GM19463 (cell line): ENCODE measurements at regions not wholly inside any gene's neighbourhood (a gene's known extent, or its start where the extent isn't known, plus 50 kb on each side); places are given as distances from the start of the nearest gene placed in this dataset.

Experiments
- ATAC-seq: cut with Tn5 transposase; IDR thresholded peaks from one replicate; pipeline ENCODE4 v1.9.1; 2021; ENCODE audit warnings: mild to moderate bottlenecking, moderate library complexity; ENCODE audit not compliant: unreplicated experiment

DNA sequence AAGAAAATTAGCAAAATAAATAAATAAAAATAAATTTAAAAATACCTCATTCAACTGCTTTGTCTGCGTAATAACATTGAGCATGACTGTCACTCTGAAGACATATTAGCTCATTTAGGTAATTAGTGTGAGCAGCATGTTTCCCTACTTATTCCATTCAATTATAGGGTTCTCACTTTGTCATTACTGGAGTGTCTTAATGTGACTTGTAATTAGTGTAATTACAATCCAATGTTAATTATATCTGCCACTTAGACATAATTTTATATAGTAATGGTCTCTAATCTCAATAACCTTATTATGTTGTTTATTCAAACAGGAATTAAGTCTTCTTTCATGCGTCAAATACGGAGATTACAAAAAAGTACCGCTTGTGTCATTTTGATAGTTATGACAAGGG is 893.9 kb upstream of the ACVR2A start:
- no peak for ATAC-seq

DNA sequence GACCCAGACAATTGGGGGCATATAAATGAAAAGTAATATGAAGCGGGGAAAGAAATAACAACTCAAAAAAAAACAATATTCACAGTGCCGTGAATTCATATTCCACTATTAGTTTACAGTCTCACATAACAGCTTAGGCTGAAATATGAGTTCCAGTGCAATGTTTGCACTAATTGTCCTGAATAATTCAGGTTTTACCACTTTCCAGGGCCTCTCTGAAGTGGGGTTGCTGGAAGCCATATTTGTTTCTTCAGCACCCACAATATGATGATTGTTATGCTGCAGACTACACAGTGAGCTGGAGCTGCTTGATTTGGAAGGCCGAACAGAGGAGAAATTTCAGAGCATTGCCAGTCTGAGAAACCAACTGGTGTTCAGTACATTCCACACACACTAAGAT is 894.5 kb upstream of the ACVR2A start:
- ATAC-seq = no peak

DNA sequence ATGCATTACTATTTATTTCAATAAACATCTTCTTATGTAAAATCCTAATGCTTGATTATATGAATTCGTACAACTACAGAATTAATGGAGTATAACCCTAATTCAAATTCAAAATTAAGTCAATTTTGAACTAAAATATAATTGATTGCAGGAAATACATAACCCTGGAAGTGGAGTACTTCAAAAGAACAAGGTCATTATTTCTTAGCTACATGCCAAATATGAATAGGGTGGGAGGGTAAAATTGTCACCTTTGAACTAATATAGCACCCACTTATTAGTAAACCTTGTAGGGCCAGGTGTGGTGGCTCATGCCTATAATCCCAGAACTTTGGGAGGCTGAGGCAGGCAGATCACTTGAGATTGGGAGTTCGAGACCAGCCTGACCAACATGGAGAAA is 895.4 kb upstream of the ACVR2A start:
- no peak for ATAC-seq

DNA sequence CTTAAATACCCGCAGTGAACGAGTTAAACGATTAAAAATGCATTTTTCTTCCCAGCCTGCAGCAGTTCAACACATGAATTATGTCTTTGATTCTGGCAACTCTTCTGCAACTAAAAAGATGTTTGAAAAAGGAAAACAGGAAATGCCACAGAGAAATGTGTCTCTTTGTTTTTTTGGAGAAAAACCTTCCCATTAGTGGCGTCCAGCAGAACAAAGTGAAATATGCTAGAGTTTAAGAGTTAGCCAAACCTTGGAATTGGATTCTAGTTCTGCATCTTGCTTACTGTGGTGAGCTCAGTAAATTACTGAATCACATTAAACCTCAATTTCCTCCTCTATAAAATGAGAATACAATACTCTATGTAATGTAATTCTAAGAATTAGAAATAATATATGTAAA is 900.2 kb upstream of the ACVR2A start:
- ATAC-seq = no peak

- ATAC-seq = no peak
These were observed 904.7 kb upstream of the ACVR2A start for GRCh38 chr2:146939991-146940685.

DNA sequence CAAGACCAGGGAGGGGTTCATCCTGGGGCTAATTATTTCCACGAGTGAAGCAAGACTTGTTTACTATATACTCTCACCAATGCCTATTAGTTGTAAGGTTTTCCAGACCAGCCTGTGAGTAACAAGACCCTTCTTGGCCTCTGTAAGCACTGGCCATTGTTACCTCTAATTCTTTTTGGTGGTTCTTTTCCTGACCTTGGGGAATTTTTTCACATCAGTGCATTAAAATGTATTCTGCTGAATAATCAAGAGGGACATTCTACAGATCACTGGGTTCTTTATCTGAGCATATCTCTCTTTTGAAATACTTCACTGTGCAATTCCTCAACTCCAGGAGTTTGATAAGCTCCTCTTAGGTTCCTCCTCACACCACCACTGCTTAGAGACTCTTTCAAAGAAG is 909.9 kb upstream of the ACVR2A start:
- ATAC-seq = no peak

- ATAC-seq = peak; percentile 76
These were observed 913.7 kb upstream of the ACVR2A start for GRCh38 chr2:146931109-146931508.

- ATAC-seq = no peak
These were observed 917.6 kb upstream of the ACVR2A start for GRCh38 chr2:146927080-146927711.

DNA sequence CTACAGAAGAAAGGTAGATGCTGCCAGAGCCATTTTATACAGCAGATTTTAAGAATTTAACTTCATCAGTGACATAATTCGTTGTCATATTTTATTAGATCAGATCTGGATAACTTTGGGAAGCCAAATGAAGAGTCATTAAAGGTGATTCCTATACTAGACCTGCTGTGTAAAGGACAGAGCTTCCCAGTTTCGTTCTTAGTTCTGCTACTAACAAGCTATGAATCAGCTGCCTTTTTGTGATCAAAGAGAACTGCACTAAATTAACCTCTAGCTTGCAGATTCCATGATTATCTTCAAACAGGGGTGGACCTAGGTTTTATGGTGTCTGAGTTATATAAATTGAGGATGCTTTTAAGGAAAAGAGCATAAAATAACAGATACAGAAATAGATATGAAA is 926.5 kb upstream of the ACVR2A start:
- no peak for ATAC-seq

DNA sequence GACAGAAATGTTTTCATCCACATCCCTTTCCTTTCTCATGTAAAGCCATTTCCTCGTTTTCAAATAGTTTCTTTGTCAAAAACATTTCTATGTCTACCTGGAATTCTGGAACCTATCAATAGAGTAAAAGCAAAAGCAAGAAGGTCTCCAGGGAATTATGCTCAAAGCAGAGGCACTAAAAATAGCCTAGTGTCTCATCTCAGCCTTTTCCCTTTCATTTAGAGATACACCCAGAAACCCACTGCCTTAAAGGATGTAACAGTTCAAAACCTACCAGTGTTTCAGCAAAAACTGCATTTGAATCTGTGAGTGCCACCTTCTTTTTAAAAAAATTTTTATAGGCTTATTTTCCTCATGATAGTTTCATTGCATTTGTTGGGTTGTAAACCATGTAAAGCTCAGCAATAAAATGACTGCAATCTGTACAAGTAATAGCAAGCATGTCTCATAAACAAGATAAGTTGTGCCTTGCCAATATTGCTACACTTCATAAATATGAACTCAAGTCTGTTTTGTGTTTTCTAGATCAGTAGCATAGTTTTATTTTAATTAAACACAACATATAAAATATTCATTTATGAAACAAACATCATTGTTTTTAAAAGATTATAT is 927.3 kb upstream of the ACVR2A start:
- ATAC-seq = no peak

DNA sequence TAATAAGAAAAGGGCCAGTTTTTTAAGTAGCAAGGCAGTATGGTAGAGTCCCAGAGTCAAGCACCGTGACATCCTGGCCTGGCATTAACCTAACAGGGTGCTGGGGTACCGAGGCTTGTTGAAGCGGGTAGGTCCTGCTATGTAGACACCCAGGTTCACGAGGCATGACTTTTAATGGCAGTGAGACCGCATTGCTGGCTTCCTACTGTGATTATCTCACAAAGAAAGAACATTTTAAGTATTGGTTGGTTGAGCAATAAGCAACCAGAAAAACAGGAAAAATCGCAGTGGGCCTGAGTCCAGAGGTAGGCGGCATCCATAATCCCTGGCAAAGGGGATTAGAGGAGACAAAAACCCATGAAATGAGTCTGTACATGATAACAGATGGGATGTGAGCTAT is 927.9 kb upstream of the ACVR2A start:
- ATAC-seq = no peak

GRCh38 chr2:146913476-146913875 is 931.4 kb upstream of the ACVR2A start:
- no peak for ATAC-seq

DNA sequence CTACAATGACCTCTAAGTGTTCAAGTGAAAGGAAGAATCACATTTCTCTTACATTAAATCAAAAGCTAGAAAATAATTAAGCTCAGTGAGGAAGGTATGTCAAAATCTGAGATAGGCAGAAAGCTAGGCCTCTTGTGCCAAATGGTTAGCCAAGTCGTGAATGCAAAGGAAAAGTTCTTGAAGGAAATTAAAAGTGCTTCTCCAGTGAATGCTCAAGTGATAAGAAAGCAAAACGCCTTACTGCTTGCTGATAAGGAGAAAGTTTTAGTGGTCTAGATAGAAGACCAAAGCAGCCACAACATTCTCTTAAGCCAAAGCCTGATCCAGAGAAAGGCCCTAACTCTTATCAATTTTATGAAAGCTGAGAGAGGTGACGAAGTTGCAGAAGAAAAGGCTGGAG is 932.3 kb upstream of the ACVR2A start:
- ATAC-seq = no peak

DNA sequence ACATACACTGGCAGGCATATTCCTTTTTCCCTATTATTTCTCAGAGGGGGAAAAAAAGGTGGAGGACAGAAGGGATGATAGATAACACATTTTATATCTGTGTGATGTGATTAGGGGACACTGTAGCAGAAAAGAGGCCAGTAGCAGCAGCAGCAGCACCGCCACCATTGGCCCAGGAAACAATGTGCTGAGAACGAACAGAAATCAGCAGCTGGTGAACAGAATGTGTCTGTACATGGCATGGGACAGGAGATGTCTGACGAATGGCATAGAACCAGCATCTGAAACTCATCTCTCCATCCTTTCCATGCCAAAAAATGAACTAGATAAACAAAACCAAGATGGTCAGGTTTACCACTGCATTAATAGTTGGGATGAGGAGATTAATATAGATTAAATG is 936.1 kb upstream of the ACVR2A start:
- no peak for ATAC-seq

DNA sequence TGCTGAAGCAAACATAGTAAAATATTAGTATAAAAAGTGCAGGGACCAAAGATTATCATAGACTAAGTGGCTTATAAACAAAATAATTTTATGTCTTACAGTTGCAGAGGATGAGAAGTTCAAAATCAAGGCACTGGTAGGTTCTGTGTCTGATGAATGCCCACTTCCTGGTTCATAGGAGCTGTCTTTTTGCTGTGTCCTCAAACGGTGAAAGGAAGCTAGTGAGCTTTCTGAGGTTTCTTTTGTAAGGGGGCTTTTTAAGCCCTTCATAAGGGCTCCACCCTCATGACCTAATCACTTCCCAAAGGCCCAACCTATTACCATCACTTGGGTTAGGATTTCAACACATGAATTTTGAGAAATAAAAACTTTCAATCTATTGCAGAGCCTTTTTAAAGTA is 946.7 kb upstream of the ACVR2A start:
- ATAC-seq = no peak

DNA sequence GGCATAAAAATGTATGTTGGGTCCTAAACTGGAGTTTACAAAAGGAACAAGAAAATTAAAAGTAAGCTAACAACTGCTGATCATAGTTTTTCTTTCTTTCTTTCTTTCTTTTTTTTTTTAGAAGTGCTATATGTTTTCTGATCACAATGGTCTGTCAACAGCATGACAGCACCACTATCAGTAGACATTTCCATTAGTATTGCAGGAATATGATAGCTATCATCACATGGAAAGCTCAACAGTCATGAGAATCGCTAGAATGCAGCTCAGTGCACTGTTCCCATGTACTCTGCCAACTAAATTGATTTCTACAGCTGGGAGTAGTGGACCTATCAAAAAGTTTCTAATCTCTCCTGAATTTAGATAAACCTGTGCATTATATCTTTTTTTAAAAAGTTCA is 950.3 kb upstream of the ACVR2A start:
- no peak for ATAC-seq

- no peak for ATAC-seq
These were observed 951.3 kb upstream of the ACVR2A start for GRCh38 chr2:146893500-146894041.

DNA sequence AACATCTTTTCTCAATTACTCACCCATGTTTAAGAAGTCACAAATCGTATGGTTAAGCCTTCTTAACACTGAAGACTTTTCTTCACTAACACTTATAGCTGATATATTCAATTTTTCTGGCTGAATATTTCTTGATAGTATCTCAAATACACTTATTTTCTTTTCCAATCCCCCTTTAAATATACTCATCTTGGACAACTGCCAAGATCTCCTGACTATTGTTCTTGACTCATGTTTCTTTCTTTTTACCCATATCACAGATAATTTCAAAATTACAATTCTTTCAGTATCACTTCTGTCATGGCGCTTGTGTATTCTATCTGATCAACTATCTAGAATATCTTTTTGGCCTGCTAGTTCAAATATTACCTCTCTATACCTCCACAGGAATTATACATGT is 954.3 kb upstream of the ACVR2A start:
- no peak for ATAC-seq

DNA sequence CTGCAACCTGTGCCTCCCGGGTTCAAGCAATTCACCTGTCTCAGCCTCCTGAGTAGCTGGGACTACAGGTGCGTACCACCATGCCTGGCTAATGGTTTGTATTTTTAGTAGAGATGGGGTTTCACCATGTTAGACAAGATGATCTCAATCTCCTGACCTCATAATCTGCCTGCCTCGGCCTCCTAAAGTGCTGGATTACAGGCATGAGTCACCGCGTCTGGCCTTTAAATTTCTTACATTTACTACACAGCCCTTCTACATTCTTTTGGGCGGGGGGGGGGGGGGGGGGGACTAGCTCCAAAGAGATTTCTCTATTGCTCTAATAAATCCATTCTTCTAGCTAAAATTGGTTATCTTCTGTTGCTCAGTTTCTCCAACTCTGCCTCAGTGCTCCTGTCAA is 964.9 kb upstream of the ACVR2A start:
- no peak for ATAC-seq

DNA sequence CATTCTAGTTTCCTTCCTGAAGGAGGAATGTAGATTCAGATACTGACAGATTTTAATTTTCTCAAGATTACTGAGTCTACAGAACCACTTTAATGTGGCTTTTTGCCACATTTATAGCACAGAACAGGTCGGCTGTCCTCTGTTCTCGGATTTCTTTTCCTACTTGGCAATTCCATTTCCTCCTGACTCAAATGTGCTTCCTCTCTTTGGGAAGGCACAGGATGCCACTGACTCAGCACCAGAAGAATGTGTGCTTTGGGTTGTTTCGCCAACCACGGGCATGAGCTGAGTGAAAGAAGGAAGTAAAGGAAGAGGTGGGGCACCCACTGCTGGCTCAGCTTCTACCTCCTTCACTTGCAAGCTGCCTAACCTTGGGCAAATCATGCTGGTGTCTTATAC is 970.6 kb upstream of the ACVR2A start:
- ATAC-seq = no peak

DNA sequence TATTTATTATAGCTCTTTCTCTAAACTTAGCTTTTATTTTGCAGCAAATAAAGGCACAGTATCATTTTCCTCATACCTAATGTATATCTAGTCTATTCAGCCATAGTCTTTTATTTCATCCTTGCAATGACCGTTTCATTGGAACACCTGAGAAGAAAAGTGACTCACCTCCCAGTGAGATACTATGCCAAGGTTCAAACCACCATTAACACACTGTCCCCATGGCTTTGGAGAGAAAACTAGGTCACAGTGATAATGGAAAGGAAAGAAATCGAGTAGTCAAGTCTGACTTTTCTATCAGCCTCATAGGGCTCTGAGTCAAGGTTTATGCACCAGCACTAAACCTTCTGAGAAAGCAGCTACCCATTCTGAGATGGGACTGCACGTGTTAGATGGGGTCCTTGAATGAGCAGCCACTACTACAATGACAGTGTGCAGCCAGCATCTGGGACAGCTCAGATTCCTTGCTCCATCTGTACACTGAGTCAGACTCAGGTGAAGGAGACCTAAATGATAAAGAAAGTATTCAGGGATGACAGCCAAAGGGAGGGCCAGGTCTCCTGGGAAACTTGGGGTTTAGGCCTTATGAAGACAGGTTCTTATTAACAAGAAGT is 971.1 kb upstream of the ACVR2A start:
- no peak for ATAC-seq

GRCh38 chr2:146873056-146873455 is 971.8 kb upstream of the ACVR2A start:
- ATAC-seq = no peak
